ENCODE measurements at regions not wholly inside any gene's neighbourhood (a gene's known extent, or its start where the extent isn't known, plus 50 kb on each side); places are given as distances from the start of the nearest gene placed in this dataset.
A peak's percentile ranks its signal among the peaks of the same experiment; 100 is the strongest.

DNA sequence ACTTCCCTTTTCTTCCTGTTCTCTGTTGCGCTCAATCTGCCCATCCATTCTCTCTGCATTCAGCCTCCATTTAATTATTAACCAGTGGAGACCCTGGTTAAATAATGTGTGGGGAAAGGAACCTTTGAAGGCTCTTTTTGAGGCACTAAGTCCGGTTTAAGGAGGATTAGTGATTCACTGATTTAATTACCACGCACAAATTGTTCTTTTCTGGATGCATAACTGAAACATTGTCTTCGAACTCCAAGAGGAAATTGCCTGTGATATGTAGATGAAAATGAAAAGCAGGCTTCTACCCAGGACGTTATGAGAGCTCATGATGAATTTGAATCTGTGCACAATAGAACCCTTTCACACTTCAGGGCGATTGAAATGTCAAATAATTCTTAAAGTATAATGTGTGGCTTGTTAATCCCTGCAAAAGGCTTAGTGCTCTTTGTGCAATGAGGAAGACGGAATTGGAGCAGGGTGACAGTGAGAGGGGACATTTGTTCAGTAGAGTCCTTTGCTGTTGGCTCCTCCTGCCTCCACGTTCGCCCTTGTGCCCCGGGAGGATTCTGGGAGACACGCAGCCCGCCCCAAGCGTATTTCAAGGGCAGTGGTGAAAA lies 51.1 kb upstream of the ZNF236 start:
- DNase-seq (ENCODE audit: low read depth in 2 of 2) = no peak

GRCh38 chr18:76767954-76768353 lies 54.4 kb upstream of the ZNF236 start:
- no peak for DNase-seq (ENCODE audit: low read depth in 2 of 2)

DNA sequence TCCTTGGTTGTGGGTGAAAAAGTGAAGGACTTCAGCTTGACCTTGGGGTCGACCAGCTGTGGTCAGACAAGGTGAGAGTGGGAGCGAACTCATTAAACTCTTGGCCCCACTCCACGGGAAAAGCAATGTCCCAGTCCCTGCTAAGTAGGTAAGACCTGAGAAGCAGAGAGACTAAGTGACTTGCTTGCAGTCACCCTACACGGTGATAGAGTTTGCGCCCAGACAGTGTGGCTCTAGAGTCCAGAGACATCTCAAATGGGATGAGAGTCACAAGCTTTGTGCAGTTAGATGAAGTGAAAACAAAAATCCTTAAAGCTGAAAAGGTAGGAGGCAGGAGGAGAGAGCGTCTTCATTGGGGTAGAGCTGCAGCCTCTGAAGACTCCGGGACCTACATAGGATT lies 55.9 kb upstream of the ZNF236 start:
- DNase-seq (ENCODE audit: low read depth in 2 of 2) = no peak

DNA sequence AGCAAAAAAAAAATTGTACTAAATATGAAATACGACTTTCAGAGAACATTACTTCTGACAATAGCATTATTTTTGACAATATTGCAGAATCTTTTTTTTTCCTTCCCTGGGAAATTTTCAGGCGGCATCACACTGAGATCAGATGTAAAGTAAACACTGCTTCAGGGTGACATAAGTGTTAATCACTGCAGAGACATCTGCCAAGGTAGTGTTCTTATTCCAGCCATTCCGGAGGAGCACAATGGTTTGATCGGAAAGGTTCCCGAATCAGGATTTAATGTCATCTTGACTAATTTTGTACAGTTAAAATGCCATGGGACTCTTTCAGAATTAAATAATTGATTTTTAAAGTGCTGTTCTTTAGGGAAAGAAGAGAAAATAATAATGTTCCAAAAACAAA lies 56.7 kb upstream of the ZNF236 start:
- no peak for DNase-seq (ENCODE audit: low read depth in 2 of 2)

GRCh38 chr18:76764291-76764901 lies 58.0 kb upstream of the ZNF236 start:
- no peak for DNase-seq (ENCODE audit: low read depth in 2 of 2)

DNA sequence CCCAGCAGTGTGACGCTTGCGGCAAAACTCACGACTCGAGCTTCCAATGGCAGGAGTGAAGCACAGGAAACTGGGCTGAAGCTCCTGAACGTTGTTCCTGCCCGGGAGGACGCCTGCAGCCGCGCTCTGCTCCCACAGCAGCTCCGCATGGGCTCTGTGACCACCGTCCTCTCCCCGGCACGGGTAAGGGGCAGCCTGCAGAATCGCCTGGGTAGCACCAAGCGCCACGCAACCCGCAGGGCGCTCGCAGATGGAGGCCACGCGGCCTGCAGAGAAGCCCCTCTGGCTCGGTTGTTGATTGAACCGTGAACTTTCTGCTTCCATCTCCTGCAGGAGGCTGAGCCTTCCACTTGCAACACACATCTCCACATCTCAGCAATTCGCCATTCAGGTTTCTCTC lies 63.3 kb upstream of the ZNF236 start:
- no peak for DNase-seq (ENCODE audit: low read depth in 2 of 2)

DNA sequence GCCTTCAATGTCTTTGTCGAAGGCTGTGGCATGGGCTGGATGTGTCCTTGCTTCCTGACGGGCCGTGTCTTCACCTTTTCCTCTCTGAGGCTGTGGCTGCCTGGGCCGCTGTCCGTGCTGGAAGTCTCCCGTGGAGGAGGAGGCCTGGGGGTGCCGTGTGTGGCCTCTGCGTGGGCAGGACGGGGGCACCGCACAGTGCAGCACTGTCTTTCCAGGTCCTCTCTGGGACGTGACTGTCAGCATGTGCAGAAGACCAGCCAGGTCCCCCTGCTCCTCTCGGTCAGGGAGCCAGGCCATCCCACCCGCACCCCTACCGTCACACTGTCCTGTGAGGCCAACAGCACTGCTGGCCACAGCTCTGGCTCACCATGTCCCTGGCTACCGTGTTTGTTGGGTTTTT lies 64.4 kb upstream of the ZNF236 start:
- DNase-seq (ENCODE audit: low read depth in 2 of 2) = no peak

DNA sequence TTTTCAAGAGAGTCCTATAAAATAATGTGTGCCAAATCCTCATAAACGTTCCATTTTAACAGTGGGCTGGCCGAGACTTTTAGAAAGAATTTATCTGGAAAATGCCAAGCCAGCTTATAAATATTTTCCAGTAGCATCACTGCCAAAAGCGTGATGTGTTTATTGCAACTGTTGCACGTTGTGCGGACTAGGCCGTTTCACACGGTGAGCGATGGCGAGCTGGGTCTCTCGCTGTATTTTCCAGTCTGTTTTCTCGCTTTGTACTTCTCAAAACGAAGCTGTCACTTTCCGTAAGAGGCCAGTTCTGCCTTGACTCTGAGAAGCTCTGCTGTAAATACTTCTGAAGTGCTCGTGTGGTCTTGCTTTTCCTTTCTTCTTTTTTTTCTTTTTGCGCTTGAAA lies 65.0 kb upstream of the ZNF236 start:
- DNase-seq (ENCODE audit: low read depth in 2 of 2) = no peak

GRCh38 chr18:76756531-76757253 lies 65.7 kb upstream of the ZNF236 start:
- no peak for DNase-seq (ENCODE audit: low read depth in 2 of 2)

- DNase-seq (ENCODE audit: low read depth in 2 of 2) = no peak
Observed at GRCh38 chr18:76754351-76754750, 68.0 kb upstream of the ZNF236 start.

DNA sequence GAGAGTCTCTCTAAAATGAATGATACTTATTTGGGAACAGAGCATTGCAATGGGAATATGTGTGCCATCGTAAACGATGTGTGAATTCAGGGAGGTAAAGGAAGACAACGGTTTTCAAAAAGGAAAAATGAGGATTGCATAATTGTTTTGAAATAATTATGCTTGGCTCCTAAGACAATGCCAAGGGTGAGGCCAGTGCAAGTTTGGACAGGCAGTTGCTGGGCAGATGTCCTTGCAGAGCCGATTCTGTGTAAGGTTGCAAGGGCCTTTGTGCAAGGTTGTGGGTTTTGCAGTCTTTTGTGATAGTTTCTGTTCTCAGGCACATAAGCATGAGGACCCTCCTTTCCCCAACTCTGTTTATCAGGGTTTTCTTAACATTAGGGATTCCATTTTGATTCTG lies 70.0 kb upstream of the ZNF236 start:
- no peak for DNase-seq (ENCODE audit: low read depth in 2 of 2)

GRCh38 chr18:76750917-76751890 lies 71.2 kb upstream of the ZNF236 start:
- DNase-seq (ENCODE audit: low read depth in 2 of 2) = no peak

GRCh38 chr18:76750269-76750668 lies 72.1 kb upstream of the ZNF236 start:
- DNase-seq (ENCODE audit: low read depth in 2 of 2) = no peak

DNA sequence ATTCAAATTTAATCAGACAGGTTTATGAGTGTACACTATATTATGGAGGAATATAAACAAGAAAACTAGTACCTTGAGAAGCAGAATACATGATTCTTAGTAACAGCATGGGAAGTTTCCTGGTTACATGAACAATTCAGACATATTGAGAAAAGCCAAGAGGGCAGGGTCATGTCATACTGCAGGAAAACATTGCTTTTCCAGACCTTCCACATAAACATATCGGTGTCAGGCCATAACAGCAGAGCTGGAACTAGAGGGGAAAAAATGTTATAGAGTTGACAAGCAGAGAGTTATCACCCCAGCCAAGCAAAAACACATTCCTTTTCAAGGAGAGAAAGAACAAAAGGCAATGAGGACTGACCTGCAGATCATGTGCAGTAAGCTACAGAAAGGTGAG lies 74.7 kb upstream of the ZNF236 start:
- DNase-seq (ENCODE audit: low read depth in 2 of 2) = peak in 1 of 2 donors; percentile 14

DNA sequence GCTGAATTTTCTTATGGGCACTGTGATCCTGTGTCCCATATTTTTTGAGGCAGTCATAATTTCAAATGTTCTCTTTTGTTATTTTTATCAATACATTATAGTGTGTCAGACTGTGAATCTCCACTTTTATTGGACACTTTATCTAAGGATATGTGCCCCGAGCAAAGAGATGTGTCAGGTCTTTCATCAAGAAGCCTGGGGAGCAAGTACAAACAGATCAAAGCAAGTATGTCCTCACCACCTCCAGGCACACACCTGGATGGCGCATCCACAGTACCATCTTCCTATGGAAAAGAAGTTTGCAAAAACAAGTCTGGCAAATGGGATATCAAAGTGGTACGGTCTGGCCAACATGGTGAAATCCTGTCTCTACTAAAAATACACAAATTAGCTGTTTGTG lies 81.0 kb upstream of the ZNF236 start:
- no peak for DNase-seq (ENCODE audit: low read depth in 2 of 2)

DNA sequence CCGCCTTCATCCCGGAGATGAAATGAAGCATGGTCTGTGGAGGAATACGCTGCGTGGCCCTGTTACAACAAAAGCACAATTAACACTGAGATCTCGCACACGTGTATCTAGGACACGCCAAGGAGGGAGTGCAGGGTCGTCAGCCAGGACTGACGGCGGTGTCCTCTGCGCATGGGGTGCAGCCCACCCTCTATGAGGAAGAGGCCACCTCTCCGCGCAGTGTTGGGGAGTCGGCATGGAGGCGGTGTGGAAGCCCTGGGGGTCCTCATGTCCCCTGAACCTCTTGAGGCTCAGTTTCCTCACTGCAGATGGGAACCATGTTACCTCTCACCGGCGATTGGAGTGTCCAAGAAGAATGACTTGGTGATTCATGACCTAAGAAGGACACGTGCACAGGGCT lies 86.0 kb upstream of the ZNF236 start:
- DNase-seq (ENCODE audit: low read depth in 2 of 2) = no peak

DNA sequence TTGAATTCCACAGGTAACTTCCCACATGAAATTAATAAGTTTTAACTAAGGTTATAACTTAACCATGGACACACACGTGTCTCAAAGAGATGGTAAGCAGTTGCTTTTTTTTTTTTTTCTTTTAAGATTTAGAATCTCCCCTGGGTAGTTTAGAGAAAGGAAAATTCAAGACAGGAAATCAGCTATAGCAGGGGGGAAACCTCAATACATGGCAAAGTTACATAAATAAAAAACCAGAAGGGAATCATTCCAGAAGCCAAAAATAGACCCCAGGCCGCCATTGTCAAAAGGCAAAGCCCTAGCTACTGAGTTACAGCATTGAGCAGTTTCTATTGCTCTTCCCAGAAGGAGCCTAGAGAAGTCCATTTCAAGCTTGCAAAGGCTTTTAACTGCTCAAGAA lies 91.5 kb upstream of the ZNF236 start:
- no peak for DNase-seq (ENCODE audit: low read depth in 2 of 2)

DNA sequence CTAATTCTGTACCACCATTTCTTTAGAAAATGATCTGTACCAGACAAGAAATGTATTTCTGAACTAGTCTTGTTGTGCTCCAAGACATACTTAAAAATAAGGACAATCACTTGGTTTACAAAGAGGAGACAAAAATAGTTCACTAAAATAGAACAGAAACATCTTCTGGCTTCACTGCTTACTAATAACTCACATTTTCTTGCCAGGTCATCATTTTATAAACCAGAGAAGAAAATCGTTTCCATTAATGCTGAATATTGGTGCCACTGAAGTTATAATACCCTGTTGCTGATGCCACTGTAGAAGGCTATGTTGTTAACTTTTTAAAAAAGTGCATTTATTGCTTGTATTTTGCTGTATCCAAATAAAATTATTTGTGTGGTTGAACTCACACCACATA lies 94.8 kb upstream of the ZNF236 start:
- DNase-seq (ENCODE audit: low read depth in 2 of 2) = no peak

DNA sequence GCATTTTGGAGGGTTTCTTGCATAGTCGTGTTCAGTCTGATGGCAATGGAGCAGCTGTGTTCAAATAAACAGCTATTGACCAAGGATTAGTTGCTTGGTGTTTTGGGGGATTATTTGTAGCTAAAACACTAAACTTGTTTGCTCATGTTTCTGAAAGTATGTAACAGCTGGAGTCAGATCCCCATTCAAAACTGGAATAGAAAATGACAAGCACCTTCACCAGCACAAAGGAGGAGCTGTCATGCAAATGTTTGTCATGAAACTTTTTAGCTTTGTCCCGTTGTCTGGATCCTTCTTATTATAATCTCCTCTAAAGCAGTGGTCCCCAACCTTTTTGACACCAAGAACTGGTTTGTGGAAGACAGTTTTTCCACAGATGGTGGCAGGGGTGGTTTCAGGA lies 96.9 kb upstream of the ZNF236 start:
- no peak for DNase-seq (ENCODE audit: low read depth in 2 of 2)

GRCh38 chr18:76722224-76723061 lies 99.9 kb upstream of the ZNF236 start:
- no peak for DNase-seq (ENCODE audit: low read depth in 2 of 2)

Data from lung microvascular endothelial cell (primary cell).